ENCODE measurements at regions not wholly inside any gene's neighbourhood (a gene's known extent, or its start where the extent isn't known, plus 50 kb on each side); places are given as distances from the start of the nearest gene placed in this dataset.

- TF ChIP-seq EGR2 (tag by site-specific recombination; IDR thresholded peaks at IDR 0.05; ENCODE audit: low read depth) (no peak), ZNF274 (IDR thresholded peaks at IDR 0.05; ENCODE audit: low read length) (no peak), ZNF274 (tag by site-specific recombination; IDR thresholded peaks at IDR 0.05; ENCODE audit: borderline replicate concordance) (no peak), ZNF518A (tag by site-specific recombination; conservative IDR thresholded peaks at IDR 0.05; ENCODE audit: low read depth) (no peak), ZNF391 (tag by site-specific recombination; IDR thresholded peaks at IDR 0.05; ENCODE audit: borderline replicate concordance, low read depth) (no peak), KLF1 (tag by site-specific recombination; IDR thresholded peaks at IDR 0.05) (no peak), ZNF324 (tag by site-specific recombination; IDR thresholded peaks at IDR 0.05) (no peak), BCL11A (tag by site-specific recombination; IDR thresholded peaks at IDR 0.05; ENCODE audit: low read depth) (no peak), ZNF513 (tag by site-specific recombination; IDR thresholded peaks at IDR 0.05) (no peak), HOXA7 (CRISPR knock-in tag; IDR thresholded peaks at IDR 0.05; ENCODE audit: borderline replicate concordance) (no peak), CTCF (tag by site-specific recombination; IDR thresholded peaks at IDR 0.05) (no peak), ZNF302 (tag by site-specific recombination; IDR thresholded peaks at IDR 0.05; ENCODE audit: low read depth) (no peak), ZNF530 (tag by site-specific recombination; IDR thresholded peaks at IDR 0.05; ENCODE audit: low read depth) (no peak), ZNF626 (tag by site-specific recombination; IDR thresholded peaks at IDR 0.05) (no peak)
Measured at GRCh38 chr13:59178344-59178743, 985.4 kb downstream of the DIAPH3 start.

All from HEK293 (cell line).